ENCODE measurements at regions not wholly inside any gene's neighbourhood (a gene's known extent, or its start where the extent isn't known, plus 50 kb on each side); places are given as distances from the start of the nearest gene placed in this dataset.

- TF ChIP-seq CTCF (IDR thresholded peaks at IDR 0.05) (no peak), POLR2A (IDR thresholded peaks at IDR 0.05) (no peak)
These were observed 64.3 kb upstream of the SULF2 start for GRCh38 chr20:47849596-47849995.
